Astrocyte of the spinal cord (primary cell): ENCODE measurements at regions not wholly inside any gene's neighbourhood (a gene's known extent, or its start where the extent isn't known, plus 50 kb on each side); places are given as distances from the start of the nearest gene placed in this dataset.

Source experiments
- DNase-seq: peaks from one replicate; pipeline ENCODE4 v3.0.0; 2011; ENCODE audit warnings: low read depth, low spot score
- H3K4me3 ChIP-seq: 2 replicates; pipeline ENCODE4 v1.5.1; 2011; ENCODE audit warnings: low read depth, mild to moderate bottlenecking, low read length, moderate library complexity
- CTCF ChIP-seq: IDR thresholded peaks from 2 replicates; pipeline ENCODE4 v1.5.1; 2012; ENCODE audit warnings: low read depth, mild to moderate bottlenecking, low read length, inconsistent platforms
- in situ Hi-C: cut with HindIII; loops from 2 replicates; pipeline ENCODE4 v1.10.0; 2017; ENCODE audit warnings: low sequenced_read_pairs

- in situ Hi-C loops = no loop called here
- no peak for TF ChIP-seq CTCF
- no peak overlapping the region for H3K4me3 ChIP-seq
- no peak for DNase-seq
These were observed 202.8 kb upstream of the FOXQ1 start for GRCh38 chr6:1109134-1109533.

- no peak overlapping the region for H3K4me3 ChIP-seq
- TF ChIP-seq CTCF = no peak
- no peak for DNase-seq
- in situ Hi-C loops = no loop called here
These were observed 203.7 kb upstream of the FOXQ1 start for GRCh38 chr6:1108198-1108597.

GRCh38 chr6:1107578-1107977 is 204.3 kb upstream of the FOXQ1 start:
- in situ Hi-C loops = no loop called here
- TF ChIP-seq CTCF = no peak
- no peak for DNase-seq
- H3K4me3 ChIP-seq = no peak overlapping the region

GRCh38 chr6:1105833-1106400 is 206.0 kb upstream of the FOXQ1 start:
- no peak for TF ChIP-seq CTCF
- DNase-seq = no peak
- in situ Hi-C loops = no loop called here

GRCh38 chr6:1104988-1105670 is 206.8 kb upstream of the FOXQ1 start:
- no peak for TF ChIP-seq CTCF
- no peak for DNase-seq
- in situ Hi-C loops = no loop called here
- no peak overlapping the region for H3K4me3 ChIP-seq

More at GRCh38 chr6:1105833-1106400, 206.0 kb upstream of the FOXQ1 start:
- no peak overlapping the region for H3K4me3 ChIP-seq

GRCh38 chr6:1103945-1104623 is 207.8 kb upstream of the FOXQ1 start:
- in situ Hi-C loops = no loop called here
- TF ChIP-seq CTCF = no peak
- DNase-seq = peak; percentile 33
- no peak overlapping the region for H3K4me3 ChIP-seq
